SK-N-MC (cell line): ENCODE measurements at regions not wholly inside any gene's neighbourhood (a gene's known extent, or its start where the extent isn't known, plus 50 kb on each side); places are given as distances from the start of the nearest gene placed in this dataset.

Experiments
- EZH2 ChIP-seq: fragments of 200-600 bp; sonication (generic); IDR thresholded peaks from one replicate; pipeline ENCODE4 v1.6.1; 2017; ENCODE audit warnings: antibody characterized with exemption
- POLR2AphosphoS5 ChIP-seq: IDR thresholded peaks from 2 replicates; pipeline ENCODE4 v1.6.1; 2012; ENCODE audit warnings: mild to moderate bottlenecking, low read depth, low read length, borderline replicate concordance

DNA sequence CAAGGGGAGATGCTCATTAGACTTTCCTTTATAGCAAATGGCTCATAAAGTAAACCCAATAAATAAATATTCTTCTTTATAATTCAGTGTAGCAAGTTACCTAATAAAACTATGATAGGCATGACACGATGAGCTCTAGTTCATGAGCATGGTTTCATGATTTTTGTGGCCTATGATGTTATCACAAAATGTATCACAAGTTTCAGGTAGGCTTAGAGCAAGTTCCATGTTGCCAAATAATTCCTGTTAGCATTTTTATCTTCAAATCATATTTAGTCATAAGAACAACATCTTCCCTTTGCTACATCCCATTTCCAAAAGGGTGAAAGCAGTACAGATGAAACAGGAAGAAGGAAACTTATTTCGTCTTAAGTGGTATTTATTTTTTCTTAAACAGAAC, 200.2 kb downstream of the ENC1 start:
- TF ChIP-seq POLR2AphosphoS5 (no peak), EZH2 (no peak)
